HepG2 (cell line): ENCODE measurements at regions not wholly inside any gene's neighbourhood (a gene's known extent, or its start where the extent isn't known, plus 50 kb on each side); places are given as distances from the start of the nearest gene placed in this dataset.

ENCODE experiments used
- ATAC-seq: fragments of 200-7000 bp; cut with Tn5 transposase; 3 replicates; pipeline ENCODE4 v1.9.1; 2020; ENCODE audit warnings: mild to moderate bottlenecking, moderate library complexity
- BruUV-seq: library from RNA; stranded (reverse); fragments of 400-500 nt; replicated peaks from 2 replicates; lab custom pipeline; 2021; lab: Mats Ljungman, UMichigan
- CTCF ChIA-PET: fragments of 300-600 bp; formaldehyde crosslinking; extraction: SDS; loops from one replicate; lab custom pipeline; 2021; ENCODE audit warnings: low total read pairs, inconsistent platforms, low intra/inter-chr PET ratio; lab: Yijun Ruan, JAX
- POLR2A ChIA-PET: fragments of 350-600 bp; sonication (Branson Sonifier 250); formaldehyde crosslinking; loops from one replicate; lab custom pipeline; 2020; ENCODE audit warnings: antibody characterized with exemption, inconsistent platforms; lab: Yijun Ruan, JAX
- DNase-seq: peaks from one replicate; pipeline ENCODE4 v3.0.0-alpha.2; 2015; ENCODE audit warnings: low spot score
- FAIRE-seq: peaks from 3 replicates; lab custom pipeline; 2011; peaks lifted over from hg19 to GRCh38; lab: Jason Lieb, UNC
- H2AFZ ChIP-seq: one replicate; pipeline ENCODE4 v1.6.1; 2011; ENCODE audit warnings: low read length, inconsistent platforms
- H3K27ac ChIP-seq: fragments of 300-600 bp; 3 replicates; pipeline ENCODE4 v1.8.0; 2011; ENCODE audit warnings: mixed run types, mild to moderate bottlenecking, mixed read lengths, low read length, inconsistent platforms; ENCODE audit not compliant: insufficient read depth; ENCODE audit errors: extremely low read length
- H3K27me3 ChIP-seq, 2 experiments: fragments of 200-600 bp in 1 of 2; 2 replicates in 1 of 2; 3 replicates in 1 of 2; pipeline versions ENCODE4 v1.6.0 to v1.8.0; 2011; ENCODE audit warnings: low read length in 2 of 2, mild to moderate bottlenecking in 2 of 2, moderate library complexity in 2 of 2, inconsistent platforms in 1 of 2; ENCODE audit not compliant: insufficient read depth in 2 of 2, control insufficient read depth in 1 of 2
- H3K36me3 ChIP-seq, 2 experiments: fragments of 200-600 bp in 1 of 2; replicated peaks in 1 of 2; 2 replicates in 1 of 2; 3 replicates in 1 of 2; pipeline versions ENCODE4 v1.5.1 to v1.8.0; 2011; ENCODE audit warnings: low read length in 2 of 2, inconsistent platforms in 1 of 2; ENCODE audit not compliant: insufficient read depth in 2 of 2, control insufficient read depth in 1 of 2
- H3K4me1 ChIP-seq: 2 replicates; pipeline ENCODE4 v1.5.1; 2012; ENCODE audit warnings: low read length, inconsistent platforms; ENCODE audit not compliant: insufficient read depth
- H3K4me2 ChIP-seq: 2 replicates; pipeline ENCODE4 v1.6.0; 2011; ENCODE audit warnings: low read depth, low read length, inconsistent platforms
- H3K4me3 ChIP-seq, 3 experiments: fragments of 200-600 bp in 1 of 3; sonication (generic), shearing (Covaris generic) in 1 of 3; replicated peaks in 1 of 3; 2 replicates each; pipeline ENCODE4 v1.5.1; 2011 to 2016; ENCODE audit warnings: low read length in 3 of 3, inconsistent platforms in 2 of 3, low read depth in 2 of 3, mild to moderate bottlenecking in 2 of 3, control low read depth in 1 of 3, mixed read lengths in 1 of 3; ENCODE audit not compliant: insufficient read depth in 1 of 3
- H3K79me2 ChIP-seq: one replicate; pipeline ENCODE4 v1.6.1; 2011; ENCODE audit warnings: low read length, inconsistent platforms; ENCODE audit not compliant: insufficient read depth
- H3K9ac ChIP-seq: 2 replicates; pipeline ENCODE4 v1.6.0; 2011; ENCODE audit warnings: mild to moderate bottlenecking, low read depth, low read length, inconsistent platforms; ENCODE audit not compliant: insufficient read depth
- H3K9me3 ChIP-seq: 2 replicates; pipeline ENCODE4 v1.5.1; 2012; ENCODE audit warnings: mild to moderate bottlenecking, low read length
- H4K20me1 ChIP-seq: 2 replicates; pipeline ENCODE4 v1.6.0; 2011; ENCODE audit warnings: inconsistent platforms, mild to moderate bottlenecking, low read length, moderate library complexity; ENCODE audit not compliant: insufficient read depth
- FOXK2 ChIP-seq: fragments of 450-650 bp; IDR thresholded peaks from 2 replicates; pipeline ENCODE4 v1.6.1; 2016
- MBNL3 ChIP-seq: fragments of 250-450 bp; sonication (Bioruptor Pico); conservative IDR thresholded peaks from 2 replicates; pipeline ENCODE4 v1.8.0; 2022; ENCODE audit warnings: mild to moderate bottlenecking, inconsistent platforms
- WIZ ChIP-seq: sonication (generic); formaldehyde crosslinking; IDR thresholded peaks from 2 replicates; pipeline ENCODE4 v1.5.1; 2020; ENCODE audit warnings: mild to moderate bottlenecking, missing genetic modification reagents
- ZNF468 ChIP-seq: sonication (generic); formaldehyde crosslinking; IDR thresholded peaks from 2 replicates; pipeline ENCODE4 v1.8.0; 2022; ENCODE audit warnings: mild to moderate bottlenecking, moderate library complexity, missing genetic modification reagents
- WGBS: methylation state at CpG from one replicate; pipeline ENCODE4 v1.1.6; 2017; ENCODE audit warnings: low lambda C conversion rate; 5-methylcytosine and 5-hydroxymethylcytosine counted together
- in situ Hi-C: cut with HindIII; loops from 2 replicates; pipeline ENCODE4 v1.10.0; 2017; ENCODE audit warnings: low pct_unique_long_range_greater_than_20kb; ENCODE audit not compliant: extremely low pct_ligation_motif_present
- intact Hi-C: fragments of 100-400 bp; cut with micrococcal nuclease; formaldehyde crosslinking; loops from one replicate; pipeline ENCODE4 v1.10.0; 2022; ENCODE audit not compliant: unreplicated experiment
- TF ChIP-seq, protein P1 (sequence below): fragments of 450-650 bp; IDR thresholded peaks from 2 replicates; pipeline ENCODE4 v1.6.1; 2016
- TF ChIP-seq, protein P2 (sequence below): sonication (generic); formaldehyde crosslinking; IDR thresholded peaks from 2 replicates; pipeline ENCODE4 v1.4.0; 2020; ENCODE audit warnings: missing genetic modification reagents

GRCh38 chr1:4153571-4153970, 253.5 kb upstream of the C1orf174 start:
- Histone ChIP-seq H3K4me1 (no peaks in the 10 kb centered on the region), H3K9ac (no peak overlapping the region), H3K79me2 (no peaks in the 10 kb centered on the region), H3K36me3 (no peaks in the 10 kb centered on the region), H3K4me3 (no peak overlapping the region), H2AFZ (no peak overlapping the region), H4K20me1 (no peaks in the 10 kb centered on the region), H3K27ac (no peak overlapping the region)
- no TSS peak for BruUV-seq
- WGBS = 26% methylated on average over 5 of the region's 5 CpGs
- CTCF ChIA-PET = no interaction called here
- in situ Hi-C loops = no loop called here
- intact Hi-C loops = no loop called here
- no peak for DNase-seq
- POLR2A ChIA-PET = no interaction called here
- TF ChIP-seq, protein P1, sequence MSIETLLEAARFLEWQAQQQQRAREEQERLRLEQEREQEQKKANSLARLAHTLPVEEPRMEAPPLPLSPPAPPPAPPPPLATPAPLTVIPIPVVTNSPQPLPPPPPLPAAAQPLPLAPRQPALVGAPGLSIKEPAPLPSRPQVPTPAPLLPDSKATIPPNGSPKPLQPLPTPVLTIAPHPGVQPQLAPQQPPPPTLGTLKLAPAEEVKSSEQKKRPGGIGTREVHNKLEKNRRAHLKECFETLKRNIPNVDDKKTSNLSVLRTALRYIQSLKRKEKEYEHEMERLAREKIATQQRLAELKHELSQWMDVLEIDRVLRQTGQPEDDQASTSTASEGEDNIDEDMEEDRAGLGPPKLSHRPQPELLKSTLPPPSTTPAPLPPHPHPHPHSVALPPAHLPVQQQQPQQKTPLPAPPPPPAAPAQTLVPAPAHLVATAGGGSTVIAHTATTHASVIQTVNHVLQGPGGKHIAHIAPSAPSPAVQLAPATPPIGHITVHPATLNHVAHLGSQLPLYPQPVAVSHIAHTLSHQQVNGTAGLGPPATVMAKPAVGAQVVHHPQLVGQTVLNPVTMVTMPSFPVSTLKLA = peak; percentile 82
- TF ChIP-seq FOXK2 = no peak
- TF ChIP-seq, all 625 proteins: peak for 1
- H3K9me3 ChIP-seq = no peaks in the 10 kb centered on the region
- peaks cover 5 to 17% of the 10 kb centered on the region in 2 experiments; a peak in 4 of 5 replicates for H3K27me3 ChIP-seq
- ATAC-seq = no peak
- no peak for FAIRE-seq
- H3K4me2 ChIP-seq = no peak overlapping the region

DNA sequence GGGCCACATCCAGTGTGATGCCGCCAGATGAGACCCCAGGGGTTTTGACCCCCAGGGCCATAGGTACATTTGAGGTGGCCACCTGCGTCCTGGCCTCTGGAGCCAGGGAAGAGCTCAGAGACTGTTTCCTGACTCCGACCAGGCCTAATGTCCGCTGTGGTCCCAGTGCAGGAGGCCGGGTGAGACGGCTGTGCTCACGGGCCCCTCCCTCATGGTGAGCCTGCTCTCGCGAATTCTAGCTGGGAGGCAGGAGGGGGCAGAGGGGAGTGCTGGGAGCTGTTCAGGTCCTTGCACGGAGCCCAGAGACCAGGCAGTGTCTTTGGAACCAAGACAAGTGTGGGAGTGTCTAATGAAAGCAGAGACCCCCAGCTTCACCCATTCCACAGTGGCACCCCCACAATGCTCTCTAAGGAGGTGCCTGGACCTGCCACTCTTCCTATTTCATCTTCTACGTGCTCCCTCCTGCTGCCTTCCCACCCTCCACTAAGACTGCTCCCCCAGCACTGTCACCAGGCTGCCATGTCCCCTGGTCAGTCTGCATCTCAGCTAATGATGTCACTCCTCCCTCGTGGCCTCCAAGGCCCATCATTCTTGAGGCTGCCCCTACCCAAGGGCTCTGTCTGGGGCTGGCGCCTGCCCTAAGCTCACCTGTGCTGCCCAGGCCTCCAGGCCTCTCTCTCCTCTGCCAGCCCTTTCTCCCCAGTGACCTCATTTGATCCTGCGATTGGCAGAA, 256.3 kb upstream of the C1orf174 start:
- no peak for FAIRE-seq
- peak overlapping the region; percentile 47; the same call in 1 of the 2 replicates for H3K4me2 ChIP-seq
- H3K9ac ChIP-seq = no peak overlapping the region
- H3K4me3 ChIP-seq = no peak overlapping the region
- TF ChIP-seq, protein P2, sequence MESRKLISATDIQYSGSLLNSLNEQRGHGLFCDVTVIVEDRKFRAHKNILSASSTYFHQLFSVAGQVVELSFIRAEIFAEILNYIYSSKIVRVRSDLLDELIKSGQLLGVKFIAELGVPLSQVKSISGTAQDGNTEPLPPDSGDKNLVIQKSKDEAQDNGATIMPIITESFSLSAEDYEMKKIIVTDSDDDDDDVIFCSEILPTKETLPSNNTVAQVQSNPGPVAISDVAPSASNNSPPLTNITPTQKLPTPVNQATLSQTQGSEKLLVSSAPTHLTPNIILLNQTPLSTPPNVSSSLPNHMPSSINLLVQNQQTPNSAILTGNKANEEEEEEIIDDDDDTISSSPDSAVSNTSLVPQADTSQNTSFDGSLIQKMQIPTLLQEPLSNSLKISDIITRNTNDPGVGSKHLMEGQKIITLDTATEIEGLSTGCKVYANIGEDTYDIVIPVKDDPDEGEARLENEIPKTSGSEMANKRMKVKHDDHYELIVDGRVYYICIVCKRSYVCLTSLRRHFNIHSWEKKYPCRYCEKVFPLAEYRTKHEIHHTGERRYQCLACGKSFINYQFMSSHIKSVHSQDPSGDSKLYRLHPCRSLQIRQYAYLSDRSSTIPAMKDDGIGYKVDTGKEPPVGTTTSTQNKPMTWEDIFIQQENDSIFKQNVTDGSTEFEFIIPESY (CRISPR knock-in tag) = no peak
- TF ChIP-seq ZNF468 (CRISPR knock-in tag) (no peak), WIZ (no peak), MBNL3 (CRISPR knock-in tag) (no peak)
- WGBS = 53% methylated on average over 4 of the region's 14 CpGs
- no peaks in the 10 kb centered on the region for H4K20me1 ChIP-seq
- no peaks in the 10 kb centered on the region for H3K36me3 ChIP-seq
- in situ Hi-C loops (no loop called here), intact Hi-C loops (no loop called here)
- H3K79me2 ChIP-seq = no peaks in the 10 kb centered on the region
- CTCF ChIA-PET = no interaction called here
- no peaks in the 10 kb centered on the region for H3K4me1 ChIP-seq
- peak; percentile 34; the same call in 1 of the 3 replicates for ATAC-seq
- peaks cover 1 to 16% of the 10 kb centered on the region in 2 experiments; a peak in 3 of 5 replicates for H3K27me3 ChIP-seq
- POLR2A ChIA-PET = interaction anchor here (1.2 kb wide), 1 partner anchor 111 kb away, joined by 3 read pairs; no protein-coding TSS in a partner anchor
- no peak overlapping the region for H3K27ac ChIP-seq
- no peak for DNase-seq
- H2AFZ ChIP-seq = no peak overlapping the region
- BruUV-seq = no TSS peak
- H3K9me3 ChIP-seq = no peaks in the 10 kb centered on the region
